ENCODE measurements at regions not wholly inside any gene's neighbourhood (a gene's known extent, or its start where the extent isn't known, plus 50 kb on each side); places are given as distances from the start of the nearest gene placed in this dataset.

DNA sequence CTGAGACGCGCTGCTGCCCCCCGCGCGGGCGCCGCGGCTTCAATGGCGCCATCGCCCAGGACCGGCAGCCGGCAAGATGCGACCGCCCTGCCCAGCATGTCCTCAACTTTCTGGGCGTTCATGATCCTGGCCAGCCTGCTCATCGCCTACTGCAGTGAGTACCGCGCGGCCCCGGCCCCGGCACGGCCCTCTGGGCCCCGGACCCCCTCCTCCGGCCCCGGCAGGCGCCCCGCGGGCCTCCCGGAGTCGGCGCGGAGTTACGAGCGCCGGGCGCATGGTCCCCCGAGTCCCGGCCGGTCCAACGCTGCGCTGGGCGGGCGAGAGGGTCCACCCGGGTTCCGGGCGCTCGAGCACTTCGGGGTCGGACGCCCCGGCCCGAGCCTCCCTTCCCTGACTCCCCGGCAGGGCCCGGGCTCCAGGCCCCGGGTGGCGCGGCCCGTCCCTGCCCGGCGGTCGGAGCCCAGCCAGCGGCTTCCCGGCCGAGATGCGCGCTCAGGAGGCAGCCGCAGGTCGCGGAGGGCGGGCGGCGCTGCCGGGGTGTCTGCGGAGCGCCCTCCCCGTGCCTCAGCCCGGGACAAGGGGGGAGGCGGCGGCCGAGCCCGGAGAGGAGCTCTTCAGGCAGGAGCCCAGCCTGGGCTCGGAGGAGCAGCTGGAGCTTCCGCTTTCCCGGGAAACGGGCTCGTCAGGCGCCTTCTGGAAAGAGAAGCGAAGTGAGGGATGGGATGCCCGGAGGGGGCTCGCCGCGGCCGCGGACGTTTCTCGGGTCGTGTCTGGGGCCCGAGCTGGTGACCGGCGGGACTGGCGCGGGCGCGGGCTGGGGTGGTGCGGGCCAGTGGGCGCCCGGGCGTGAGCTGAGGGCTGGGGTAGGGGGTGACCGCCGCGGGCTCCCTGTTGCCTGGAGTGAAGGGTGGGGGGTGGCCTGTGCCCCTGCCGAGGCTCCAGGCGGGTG is 1337.8 kb downstream of the BRD1 start:
- H3K27ac Mint-ChIP-seq, result no peak overlapping the region
- peaks cover 48 to 65% of the 10 kb centered on the region in 2 donors for H3K27me3 Mint-ChIP-seq (ENCODE audit: low read depth in 2 of 2)
- intact Hi-C loops (cut with micrococcal nuclease), result no loop called here

GRCh38 chr22:48488611-48489511 is 1338.8 kb downstream of the BRD1 start:
- Histone ChIP-seq H3K36me3 (ENCODE audit: control insufficient read depth, insufficient read depth, low read length) (no peaks in the 10 kb centered on the region), H3K4me3 (ENCODE audit: low read length) (no peak overlapping the region), H3K9me3 (ENCODE audit: control insufficient read depth, insufficient read depth, low read length) (no peaks in the 10 kb centered on the region), H3K27ac (ENCODE audit: low read length) (no peak overlapping the region), H3K27me3 (ENCODE audit: control insufficient read depth, insufficient read depth, low read length) (peaks cover 28% of the 10 kb centered on the region), H3K4me1 (ENCODE audit: control insufficient read depth, insufficient read depth, low read length) (peaks cover 5% of the 10 kb centered on the region)
- Mint-ChIP-seq H3K27ac (no peak overlapping the region), H3K9me3 (no peaks in the 10 kb centered on the region), H3K4me3 (no peak overlapping the region), H3K4me1 (no peaks in the 10 kb centered on the region), H3K36me3 (no peaks in the 10 kb centered on the region), H3K27me3 (ENCODE audit: low read depth in 2 of 2) (peaks cover 44 to 67% of the 10 kb centered on the region in 2 donors)
- no peak for ATAC-seq
- TF ChIP-seq, protein P1, sequence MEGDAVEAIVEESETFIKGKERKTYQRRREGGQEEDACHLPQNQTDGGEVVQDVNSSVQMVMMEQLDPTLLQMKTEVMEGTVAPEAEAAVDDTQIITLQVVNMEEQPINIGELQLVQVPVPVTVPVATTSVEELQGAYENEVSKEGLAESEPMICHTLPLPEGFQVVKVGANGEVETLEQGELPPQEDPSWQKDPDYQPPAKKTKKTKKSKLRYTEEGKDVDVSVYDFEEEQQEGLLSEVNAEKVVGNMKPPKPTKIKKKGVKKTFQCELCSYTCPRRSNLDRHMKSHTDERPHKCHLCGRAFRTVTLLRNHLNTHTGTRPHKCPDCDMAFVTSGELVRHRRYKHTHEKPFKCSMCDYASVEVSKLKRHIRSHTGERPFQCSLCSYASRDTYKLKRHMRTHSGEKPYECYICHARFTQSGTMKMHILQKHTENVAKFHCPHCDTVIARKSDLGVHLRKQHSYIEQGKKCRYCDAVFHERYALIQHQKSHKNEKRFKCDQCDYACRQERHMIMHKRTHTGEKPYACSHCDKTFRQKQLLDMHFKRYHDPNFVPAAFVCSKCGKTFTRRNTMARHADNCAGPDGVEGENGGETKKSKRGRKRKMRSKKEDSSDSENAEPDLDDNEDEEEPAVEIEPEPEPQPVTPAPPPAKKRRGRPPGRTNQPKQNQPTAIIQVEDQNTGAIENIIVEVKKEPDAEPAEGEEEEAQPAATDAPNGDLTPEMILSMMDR (IDR thresholded peaks at IDR 0.05), result no peak
- no peak for DNase-seq
- intact Hi-C loops (cut with micrococcal nuclease), result no loop called here
- WGBS (ENCODE audit: insufficient coverage), result 12% methylated on average over 90 of the region's 90 CpGs

More for the DNA sequence above, 1337.8 kb downstream of the BRD1 start:
- Histone ChIP-seq H3K36me3 (ENCODE audit: control insufficient read depth, insufficient read depth, low read length) (no peaks in the 10 kb centered on the region), H3K4me1 (ENCODE audit: control insufficient read depth, insufficient read depth, low read length) (peaks cover 5% of the 10 kb centered on the region), H3K27me3 (ENCODE audit: control insufficient read depth, insufficient read depth, low read length) (peaks cover 28% of the 10 kb centered on the region), H3K9me3 (ENCODE audit: control insufficient read depth, insufficient read depth, low read length) (no peaks in the 10 kb centered on the region), H3K4me3 (ENCODE audit: low read length) (no peak overlapping the region), H3K27ac (ENCODE audit: low read length) (no peak overlapping the region)
- Mint-ChIP-seq H3K36me3 (no peaks in the 10 kb centered on the region), H3K9me3 (no peaks in the 10 kb centered on the region), H3K4me1 (no peaks in the 10 kb centered on the region), H3K4me3 (no peak overlapping the region)
- TF ChIP-seq, protein P1 (IDR thresholded peaks at IDR 0.05), result no peak
- WGBS (ENCODE audit: insufficient coverage), result 2% methylated on average over 113 of the region's 113 CpGs
- ATAC-seq (no peak), DNase-seq (no peak)

DNA sequence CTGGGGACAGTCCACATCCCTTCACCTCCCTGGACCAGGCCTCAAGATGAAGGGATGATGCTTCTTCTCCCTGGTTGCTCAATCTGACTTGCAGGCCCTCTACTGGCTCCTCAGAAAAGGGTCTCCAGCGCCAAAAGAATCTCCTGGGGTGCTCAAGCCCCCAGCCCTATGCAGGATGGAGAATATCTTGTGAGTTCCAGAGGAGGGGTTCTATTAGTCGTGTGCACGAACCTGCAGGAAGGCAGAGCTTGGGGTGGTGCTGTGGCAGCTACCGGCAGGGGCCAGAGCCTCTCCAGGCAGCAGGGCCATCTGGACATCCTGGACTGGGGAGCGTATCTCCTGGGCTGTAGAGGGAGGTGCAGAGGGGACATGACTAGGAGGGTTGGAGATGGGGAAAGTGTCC is 1339.5 kb downstream of the BRD1 start:
- no peak for DNase-seq
- H3K4me3 ChIP-seq (ENCODE audit: low read length), result no peak overlapping the region

More for the DNA sequence above, 1339.5 kb downstream of the BRD1 start:
- no peaks in the 10 kb centered on the region for H3K36me3 Mint-ChIP-seq
- TF ChIP-seq, protein P1 (IDR thresholded peaks at IDR 0.05), result no peak
- no peaks in the 10 kb centered on the region for H3K36me3 ChIP-seq (ENCODE audit: control insufficient read depth, insufficient read depth, low read length)
- H3K9me3 ChIP-seq (ENCODE audit: control insufficient read depth, insufficient read depth, low read length), result no peaks in the 10 kb centered on the region
- intact Hi-C loops (cut with micrococcal nuclease), result no loop called here
- H3K27ac ChIP-seq (ENCODE audit: low read length), result no peak overlapping the region
- H3K4me1 Mint-ChIP-seq, result no peaks in the 10 kb centered on the region
- H3K27me3 ChIP-seq (ENCODE audit: control insufficient read depth, insufficient read depth, low read length), result peaks cover 28% of the 10 kb centered on the region
- no peak for ATAC-seq
- peaks cover 5% of the 10 kb centered on the region for H3K4me1 ChIP-seq (ENCODE audit: control insufficient read depth, insufficient read depth, low read length)
- 36% methylated on average over 5 of the region's 5 CpGs for WGBS (ENCODE audit: insufficient coverage)
- no peak overlapping the region for H3K4me3 Mint-ChIP-seq
- H3K27ac Mint-ChIP-seq, result no peak overlapping the region
- H3K27me3 Mint-ChIP-seq (ENCODE audit: low read depth in 2 of 2), result peaks cover 42 to 70% of the 10 kb centered on the region in 2 donors
- H3K9me3 Mint-ChIP-seq, result no peaks in the 10 kb centered on the region
